ENCODE measurements at regions not wholly inside any gene's neighbourhood (a gene's known extent, or its start where the extent isn't known, plus 50 kb on each side); places are given as distances from the start of the nearest gene placed in this dataset.

- no peak for DNase-seq
These were observed 138.4 kb upstream of the SPDL1 start for GRCh38 chr5:169445191-169445590.

DNA sequence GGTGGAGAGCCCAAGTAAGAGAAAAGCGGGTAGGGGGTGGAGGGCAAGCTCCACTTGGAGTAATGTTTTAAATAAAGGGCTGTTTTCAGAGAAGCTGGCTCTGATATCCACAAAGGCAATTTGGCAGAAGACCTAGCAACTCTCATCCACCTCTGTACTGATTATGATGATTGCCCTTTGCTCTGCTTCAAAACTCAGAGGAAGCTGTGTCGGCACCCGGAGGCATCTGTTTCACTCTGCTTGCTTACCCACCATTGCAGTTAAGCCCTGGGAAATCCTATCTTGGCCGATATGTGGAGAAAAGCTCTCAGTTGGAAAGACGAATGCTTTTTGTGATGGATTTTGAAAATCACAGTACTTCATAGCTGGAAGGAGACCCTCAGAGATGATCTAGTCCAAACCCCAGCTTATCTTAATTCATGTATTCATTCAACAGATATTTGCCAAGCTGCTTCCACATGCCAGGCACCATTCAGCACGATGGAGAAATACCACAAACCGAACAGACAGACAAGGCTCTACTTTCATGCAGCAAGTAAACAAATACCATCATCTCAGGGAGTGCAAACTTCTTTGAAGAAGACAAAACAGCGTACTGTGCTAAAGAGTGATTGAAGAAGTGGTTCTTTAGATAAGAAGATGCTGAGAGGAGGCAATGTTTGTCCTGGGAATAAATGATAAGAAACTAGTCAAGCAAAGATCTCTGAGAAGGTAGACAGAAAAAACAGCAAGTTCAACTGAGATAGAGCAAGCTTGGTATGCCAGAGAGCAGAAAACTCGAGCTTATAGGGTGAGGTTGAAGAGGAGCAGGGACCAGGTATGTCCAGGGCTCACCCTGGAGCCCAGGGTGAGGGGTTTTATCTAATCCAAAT is 140.4 kb upstream of the SPDL1 start:
- no peak for DNase-seq

DNA sequence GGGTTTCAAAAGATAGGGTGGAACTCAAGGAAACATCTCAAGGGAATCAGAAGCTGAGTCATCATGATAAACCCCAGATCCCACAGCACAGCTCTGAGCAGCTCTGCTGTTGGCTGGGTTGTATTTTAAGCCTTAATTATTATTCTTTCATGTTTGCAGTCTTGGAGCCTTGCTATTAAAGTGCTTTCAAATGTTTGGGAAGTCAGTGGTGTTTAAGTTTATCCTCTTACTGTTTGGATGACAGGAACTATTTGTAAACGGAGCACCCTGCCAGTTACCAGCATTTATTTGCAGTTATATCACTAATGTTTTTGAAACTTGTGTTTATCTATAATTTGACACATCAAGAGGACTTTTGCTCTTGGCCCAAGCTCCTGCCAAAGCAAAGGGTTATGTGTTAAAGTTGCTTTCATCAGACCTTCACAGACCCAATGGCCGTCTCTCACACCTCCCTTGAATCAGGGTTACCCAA is 141.1 kb upstream of the SPDL1 start:
- no peak for DNase-seq

DNA sequence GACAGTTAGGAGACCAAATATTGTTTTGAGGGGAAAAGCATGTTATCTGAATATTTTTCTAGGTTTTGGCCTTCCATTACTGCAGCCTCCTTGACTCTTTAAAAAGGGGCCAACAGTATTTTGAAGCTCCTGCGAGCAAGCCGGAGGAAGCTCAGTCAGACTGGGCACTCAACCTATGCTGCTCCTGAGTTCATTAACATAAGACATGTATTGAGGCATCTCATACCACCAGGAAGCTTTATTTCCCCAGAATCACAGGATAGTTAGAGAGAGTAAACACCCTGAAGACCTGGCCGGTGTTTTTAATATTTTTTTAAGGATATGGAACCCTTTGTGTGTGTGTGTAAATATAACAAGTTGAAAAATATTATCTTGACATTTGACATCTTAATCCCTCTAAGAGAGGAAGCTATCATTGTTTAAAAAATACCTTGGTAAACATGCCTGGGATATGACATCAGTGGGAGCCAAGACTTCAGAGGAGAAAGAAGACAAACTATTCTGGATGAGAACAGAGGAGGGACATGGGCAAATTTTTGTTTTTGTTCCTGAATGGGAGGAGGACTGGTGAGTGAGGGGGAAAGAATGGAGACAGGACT is 139.3 kb upstream of the SLIT3 start:
- no peak for DNase-seq

GRCh38 chr5:169439362-169439761 is 138.4 kb upstream of the SLIT3 start:
- DNase-seq, result no peak

DNA sequence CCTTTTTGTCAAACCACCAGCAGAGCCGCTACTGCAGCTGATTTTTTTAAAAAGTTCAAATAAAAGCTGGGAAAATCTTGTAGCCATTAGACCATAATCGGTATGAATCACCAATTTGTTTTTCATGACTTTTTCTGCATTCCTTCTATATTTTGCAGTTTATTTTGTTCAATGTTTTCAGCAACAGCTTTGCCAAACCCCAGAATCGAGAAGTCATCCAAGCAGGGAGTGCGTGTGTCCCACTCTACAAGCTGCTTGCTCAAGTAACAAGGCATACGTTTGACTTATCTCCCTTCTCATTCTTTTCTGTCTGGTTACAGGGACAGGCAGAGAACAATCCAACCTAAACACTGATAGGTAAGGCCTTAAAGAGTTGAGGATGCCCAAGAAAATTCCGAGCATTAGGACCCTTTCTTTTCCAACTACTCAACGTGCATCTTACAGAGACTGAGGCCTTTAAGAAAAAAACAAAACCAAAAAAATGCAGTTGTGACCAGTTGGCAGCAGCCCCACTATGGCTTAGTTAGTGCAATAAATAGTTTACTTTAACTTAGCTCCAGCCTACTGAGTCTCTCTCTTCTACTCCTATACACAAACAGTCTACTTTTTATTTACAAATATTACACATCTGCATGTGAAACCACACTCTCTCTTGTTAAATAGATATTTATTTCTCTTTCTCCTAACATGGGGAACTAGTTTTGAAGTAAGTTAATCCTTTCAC is 134.7 kb upstream of the SLIT3 start:
- DNase-seq, result no peak

- no peak for DNase-seq
These were observed 132.3 kb upstream of the SLIT3 start for GRCh38 chr5:169433221-169433651.

- DNase-seq, result peak; percentile 84
These were observed 130.4 kb upstream of the SLIT3 start for GRCh38 chr5:169431386-169431785.

GRCh38 chr5:169430671-169431070 is 129.7 kb upstream of the SLIT3 start:
- DNase-seq, result no peak

GRCh38 chr5:169429044-169429443 is 128.1 kb upstream of the SLIT3 start:
- peak; percentile 73 for DNase-seq

- DNase-seq, result no peak
These were observed 125.8 kb upstream of the SLIT3 start for GRCh38 chr5:169426784-169427183.

DNA sequence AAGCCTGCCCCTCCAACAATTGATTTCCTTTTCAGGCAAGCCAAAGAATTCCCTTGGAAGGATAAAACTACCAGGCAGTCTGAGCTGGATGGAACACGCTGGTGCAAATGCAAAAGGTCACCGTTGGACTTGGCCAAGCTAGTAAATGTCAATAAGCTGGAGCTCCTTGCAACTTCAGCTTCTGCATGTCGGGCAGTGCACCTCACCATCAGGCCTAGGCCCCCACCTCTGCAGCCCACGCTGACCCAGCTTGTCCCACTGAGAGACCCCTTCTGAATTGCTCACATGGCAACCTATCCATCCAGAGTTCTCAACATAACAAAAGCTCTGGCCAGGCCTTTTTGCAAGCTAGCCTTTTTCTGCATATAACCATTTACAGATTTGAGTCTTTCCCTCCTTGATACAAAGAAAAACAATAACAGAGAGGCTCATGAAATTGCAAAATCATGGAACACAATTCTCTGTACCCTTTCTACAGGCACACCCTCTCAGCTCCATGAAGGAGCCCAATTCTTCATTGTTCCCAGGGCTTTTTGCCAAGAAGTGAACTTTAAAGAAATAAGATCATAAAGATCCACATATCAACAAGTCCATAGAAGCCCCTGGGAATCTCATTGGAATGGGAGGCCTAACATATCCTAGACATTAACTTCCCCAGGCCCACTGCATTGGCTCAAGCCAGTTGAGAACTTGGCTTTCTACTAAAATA is 123.9 kb upstream of the SLIT3 start:
- no peak for DNase-seq

GRCh38 chr5:169424279-169424655 is 123.3 kb upstream of the SLIT3 start:
- no peak for DNase-seq

- no peak for DNase-seq
These were observed 122.8 kb upstream of the SLIT3 start for GRCh38 chr5:169423580-169424278.

GRCh38 chr5:169422087-169422486 is 121.1 kb upstream of the SLIT3 start:
- no peak for DNase-seq

DNA sequence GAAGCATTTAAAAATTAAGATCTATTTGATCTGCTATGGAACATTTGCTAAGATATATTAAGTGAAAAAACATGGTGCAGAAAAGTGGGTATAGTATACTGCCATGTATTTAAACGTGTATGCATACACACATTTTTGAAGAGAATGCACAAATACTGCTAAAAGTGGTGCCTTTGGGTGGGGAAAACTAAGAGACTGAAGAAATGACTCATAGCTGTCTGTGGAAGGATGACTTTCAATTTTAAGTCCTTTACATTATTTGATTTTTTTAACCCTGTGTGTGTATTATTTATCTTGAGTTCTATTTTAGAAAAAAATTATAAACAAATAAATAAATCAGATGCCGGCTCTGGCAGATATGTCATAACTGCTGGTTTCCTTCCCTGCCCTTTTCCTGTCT is 120.7 kb upstream of the SLIT3 start:
- DNase-seq, result peak; percentile 33

GRCh38 chr5:169417676-169418075 is 116.7 kb upstream of the SLIT3 start:
- no peak for DNase-seq

GRCh38 chr5:169416583-169417196 is 115.8 kb upstream of the SLIT3 start:
- peak; percentile 92 for DNase-seq

- DNase-seq, result no peak
These were observed 115.0 kb upstream of the SLIT3 start for GRCh38 chr5:169415948-169416347.

DNA sequence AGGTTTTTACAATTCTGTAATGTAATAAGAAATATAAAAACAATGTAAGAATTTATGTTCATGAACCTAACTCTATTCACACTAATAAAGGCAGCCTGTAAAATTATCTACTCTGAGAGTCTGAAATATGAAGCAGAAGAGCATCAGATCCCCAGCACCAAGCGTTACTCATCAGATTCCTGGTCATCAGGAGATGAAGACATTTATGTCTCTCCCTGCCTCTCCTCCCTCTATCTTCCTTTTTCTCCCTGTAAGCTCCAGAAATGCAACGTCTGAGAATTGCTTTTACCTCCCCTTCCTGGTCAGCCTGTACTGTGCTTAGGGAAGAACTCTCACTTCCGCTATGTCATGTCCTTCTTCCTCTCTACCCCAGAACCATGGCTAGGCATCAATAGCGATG is 114.4 kb upstream of the SLIT3 start:
- no peak for DNase-seq

GRCh38 chr5:169413416-169413815 is 112.5 kb upstream of the SLIT3 start:
- peak; percentile 58 for DNase-seq

GRCh38 chr5:169412831-169413230 is 111.9 kb upstream of the SLIT3 start:
- no peak for DNase-seq

Data from HCEC 1CT (cell line).